Tibial nerve (tissue), 4 donors: ENCODE measurements at regions not wholly inside any gene's neighbourhood (a gene's known extent, or its start where the extent isn't known, plus 50 kb on each side); places are given as distances from the start of the nearest gene placed in this dataset.
A peak's percentile ranks its signal among the peaks of the same experiment; 100 is the strongest.

Experiments used
- DNase-seq, 2 donors: peaks; one replicate each; pipeline ENCODE4 v3.0.0-alpha.2; 2019; ENCODE audit warnings: low spot score in 2 of 2
- H3K27ac ChIP-seq, 4 donors: fragments of 200-600 bp; sonication (generic) in 3 of 4; one replicate each; pipeline ENCODE4 v1.5.1; 2017 to 2019; ENCODE audit warnings: mild to moderate bottlenecking in 1 of 4
- H3K27me3 ChIP-seq, 2 donors: fragments of 200-600 bp; sonication (generic) in 1 of 2; one replicate each; pipeline versions ENCODE4 v1.5.1 to v1.6.0; 2017 to 2019
- H3K36me3 ChIP-seq, 3 donors: fragments of 200-600 bp; sonication (generic); one replicate each; pipeline ENCODE4 v1.5.1; 2018 to 2019
- H3K4me1 ChIP-seq, 4 donors: fragments of 200-600 bp; sonication (generic) in 3 of 4; one replicate each; pipeline ENCODE4 v1.5.1; 2017 to 2019
- H3K4me3 ChIP-seq, 4 donors: fragments of 200-600 bp; sonication (generic) in 3 of 4; one replicate each; pipeline ENCODE4 v1.5.1; 2017 to 2019; ENCODE audit warnings: mild to moderate bottlenecking in 1 of 4, moderate library complexity in 1 of 4
- H3K9me3 ChIP-seq, 4 donors: fragments of 200-600 bp; sonication (generic) in 3 of 4; one replicate each; pipeline ENCODE4 v1.5.1; 2017 to 2019
- EP300 ChIP-seq, 2 donors: sonication (generic); formaldehyde crosslinking; IDR thresholded peaks; one replicate each; pipeline ENCODE4 v1.6.1; 2017; ENCODE audit warnings: antibody characterized with exemption in 2 of 2, mild to moderate bottlenecking in 1 of 2
- POLR2A ChIP-seq, 2 donors: fragments of 450-650 bp; IDR thresholded peaks; one replicate each; pipeline ENCODE4 v1.6.1; 2017; ENCODE audit warnings: antibody characterized with exemption in 2 of 2, mild to moderate bottlenecking in 2 of 2, moderate library complexity in 2 of 2
- WGBS, 2 donors: methylation state at CpG; one replicate each; pipeline ENCODE4 v1.1.5; 2018; 5-methylcytosine and 5-hydroxymethylcytosine counted together
- TF ChIP-seq, protein P1 (sequence below), 5 experiments: fragments of 200-600 bp in 3 of 5; fragments of 450-650 bp in 2 of 5; sonication (generic) in 3 of 5; IDR thresholded peaks; one replicate each; pipeline ENCODE4 v1.5.1; 2016 to 2019; ENCODE audit warnings: antibody characterized with exemption in 5 of 5, mild to moderate bottlenecking in 3 of 5, moderate library complexity in 2 of 5

DNA sequence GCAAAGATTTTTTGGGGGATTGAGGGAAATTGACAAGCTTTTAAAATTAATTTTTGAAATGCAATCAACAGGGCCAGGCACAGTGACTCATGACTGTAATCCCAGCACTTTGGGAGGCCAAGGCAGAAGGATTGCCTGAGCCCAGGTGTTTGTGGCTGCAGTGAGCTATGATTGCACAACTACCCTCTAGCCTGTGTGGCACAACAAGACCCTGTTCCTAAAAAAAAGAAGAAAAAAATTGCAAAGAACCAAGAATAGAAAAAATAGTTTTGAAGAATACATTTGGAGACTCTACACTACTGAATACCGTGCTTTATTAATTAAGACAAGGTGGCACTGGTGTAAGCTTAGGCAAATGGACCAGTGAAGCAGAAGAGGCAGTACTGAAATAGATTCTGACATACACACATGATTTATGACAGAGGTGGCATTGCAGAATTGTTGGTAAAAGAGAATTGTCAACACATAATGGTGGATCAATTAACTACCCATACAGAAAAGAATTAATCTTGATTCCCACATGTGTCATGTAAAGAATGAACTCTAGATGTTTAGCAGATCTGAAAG, 443.3 kb upstream of the ATP11B start:
- Histone ChIP-seq H3K27me3 (no peaks in the 10 kb centered on the region), H3K27ac (no peak overlapping the region), H3K4me1 (no peaks in the 10 kb centered on the region), H3K36me3 (no peaks in the 10 kb centered on the region), H3K4me3 (no peak overlapping the region), H3K9me3 (peaks cover 0 to 4% (median 0%) of the 10 kb centered on the region in 4 donors)
- TF ChIP-seq POLR2A (IDR thresholded peaks at IDR 0.05): no peak
- no peak for TF ChIP-seq EP300 (IDR thresholded peaks at IDR 0.05)
- TF ChIP-seq, protein P1, sequence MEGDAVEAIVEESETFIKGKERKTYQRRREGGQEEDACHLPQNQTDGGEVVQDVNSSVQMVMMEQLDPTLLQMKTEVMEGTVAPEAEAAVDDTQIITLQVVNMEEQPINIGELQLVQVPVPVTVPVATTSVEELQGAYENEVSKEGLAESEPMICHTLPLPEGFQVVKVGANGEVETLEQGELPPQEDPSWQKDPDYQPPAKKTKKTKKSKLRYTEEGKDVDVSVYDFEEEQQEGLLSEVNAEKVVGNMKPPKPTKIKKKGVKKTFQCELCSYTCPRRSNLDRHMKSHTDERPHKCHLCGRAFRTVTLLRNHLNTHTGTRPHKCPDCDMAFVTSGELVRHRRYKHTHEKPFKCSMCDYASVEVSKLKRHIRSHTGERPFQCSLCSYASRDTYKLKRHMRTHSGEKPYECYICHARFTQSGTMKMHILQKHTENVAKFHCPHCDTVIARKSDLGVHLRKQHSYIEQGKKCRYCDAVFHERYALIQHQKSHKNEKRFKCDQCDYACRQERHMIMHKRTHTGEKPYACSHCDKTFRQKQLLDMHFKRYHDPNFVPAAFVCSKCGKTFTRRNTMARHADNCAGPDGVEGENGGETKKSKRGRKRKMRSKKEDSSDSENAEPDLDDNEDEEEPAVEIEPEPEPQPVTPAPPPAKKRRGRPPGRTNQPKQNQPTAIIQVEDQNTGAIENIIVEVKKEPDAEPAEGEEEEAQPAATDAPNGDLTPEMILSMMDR (IDR thresholded peaks at IDR 0.05): no peak
- no peak for DNase-seq
- 88 to 90% methylated on average over 1 of the region's 1 CpG for WGBS, 2 donors

DNA sequence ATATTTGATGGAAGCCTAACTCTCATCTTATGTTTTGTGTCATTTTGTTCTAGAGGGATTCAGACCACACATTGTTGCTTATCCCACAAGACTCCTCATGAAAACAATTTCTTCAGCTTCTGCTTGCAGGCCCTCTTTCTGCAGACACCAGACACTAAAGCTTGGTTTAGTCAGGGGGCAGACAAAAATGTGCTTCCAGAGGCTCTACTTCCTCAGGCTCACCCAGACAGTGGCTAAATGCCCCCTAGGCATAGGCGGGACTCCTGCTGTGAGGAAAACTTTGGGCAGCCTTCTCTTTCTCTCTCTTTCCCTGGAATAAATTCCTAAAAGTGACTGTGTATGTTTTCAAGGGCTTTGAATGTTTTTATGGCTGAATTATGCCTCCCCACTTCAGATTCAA, 435.4 kb upstream of the ATP11B start:
- TF ChIP-seq, protein P1 (IDR thresholded peaks at IDR 0.05): no peak
- TF ChIP-seq POLR2A (IDR thresholded peaks at IDR 0.05) (no peak), EP300 (IDR thresholded peaks at IDR 0.05) (no peak)
- Histone ChIP-seq H3K9me3 (no peaks in the 10 kb centered on the region), H3K36me3 (no peaks in the 10 kb centered on the region), H3K4me3 (no peak overlapping the region), H3K27ac (no peak overlapping the region), H3K4me1 (no peaks in the 10 kb centered on the region), H3K27me3 (no peaks in the 10 kb centered on the region)
- 67 to 76% methylated on average over 1 of the region's 1 CpG for WGBS, 2 donors
- no peak for DNase-seq

DNA sequence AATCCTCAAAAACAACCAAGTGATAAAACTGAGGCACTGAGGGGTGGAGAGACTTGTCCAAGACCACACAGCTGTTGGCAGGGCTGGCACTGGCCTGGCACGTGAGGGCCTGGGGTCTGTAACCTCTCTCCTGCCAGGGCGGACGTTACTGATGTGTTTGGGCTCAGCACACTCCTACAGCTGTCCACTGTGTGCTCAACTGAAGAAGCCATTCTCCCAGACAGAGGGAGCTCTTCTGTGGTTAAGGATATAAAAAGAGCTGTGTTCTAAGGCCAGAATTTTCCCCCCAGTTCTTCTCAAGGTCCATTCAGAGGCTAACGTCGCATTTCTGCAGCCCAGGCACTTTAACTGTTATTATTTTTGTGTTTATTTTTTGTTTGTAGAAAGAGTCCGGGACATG, 429.0 kb upstream of the ATP11B start:
- TF ChIP-seq EP300 (IDR thresholded peaks at IDR 0.05) (no peak), POLR2A (IDR thresholded peaks at IDR 0.05) (no peak)
- TF ChIP-seq, protein P1 (IDR thresholded peaks at IDR 0.05): peak in 3 of 5 experiments; percentile 31 to 56 (median 34)
- peak overlapping the region in 1 of 4 donors; percentile 27 for H3K4me3 ChIP-seq
- peaks cover 0 to 25% (median 0%) of the 10 kb centered on the region in 4 donors for H3K4me1 ChIP-seq
- no peaks in the 10 kb centered on the region for H3K36me3 ChIP-seq
- no peaks in the 10 kb centered on the region for H3K27me3 ChIP-seq
- WGBS, 2 donors: 37 to 41% methylated on average over 6 of the region's 6 CpGs
- peak in 1 of 2 donors; percentile 6 for DNase-seq
- H3K9me3 ChIP-seq: no peaks in the 10 kb centered on the region
- H3K27ac ChIP-seq: peak overlapping the region; percentile 50 to 89 (median 72)

DNA sequence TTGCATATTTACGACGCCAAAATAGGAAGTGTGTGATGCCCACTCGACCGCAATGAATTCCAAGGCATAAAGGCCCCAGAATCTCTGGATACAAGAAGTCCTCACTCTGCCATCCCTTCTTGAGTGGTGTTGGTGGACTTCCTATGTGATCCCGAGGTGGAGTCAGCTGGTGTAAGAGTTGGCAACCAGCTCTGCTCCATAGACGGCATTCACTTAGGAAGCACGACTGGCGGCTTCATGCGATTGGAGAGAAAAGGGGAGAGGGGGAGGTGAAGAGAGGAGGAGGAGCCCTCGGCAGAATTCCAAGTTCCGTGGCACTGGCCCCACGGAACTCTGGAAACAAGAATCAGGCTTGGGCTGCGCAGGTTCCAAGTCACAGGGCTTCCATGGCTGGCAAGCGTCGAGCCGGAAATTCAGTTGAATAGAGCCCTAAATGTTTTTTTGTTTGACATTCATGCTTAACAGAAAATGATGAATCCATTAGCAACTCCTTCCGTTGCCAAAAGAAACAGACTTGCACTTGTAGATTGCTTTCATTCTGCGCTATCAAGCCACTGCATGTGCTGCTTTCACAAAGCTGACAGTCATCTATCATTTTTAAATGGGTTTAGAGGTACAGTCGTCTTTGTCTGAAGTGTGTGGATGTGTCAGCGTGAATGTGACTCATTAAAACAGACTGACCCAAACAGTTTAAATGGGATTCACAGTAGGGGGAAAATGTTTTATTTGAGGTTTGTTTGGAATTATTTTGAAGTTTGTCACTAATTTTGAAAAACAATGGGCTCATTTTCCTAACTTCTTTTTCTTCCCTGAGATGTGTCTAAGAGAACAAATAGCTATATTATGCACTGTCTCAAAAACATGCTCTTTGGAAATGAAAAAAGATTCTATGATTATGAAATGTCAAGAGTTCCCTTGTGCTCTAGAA, 428.3 kb upstream of the ATP11B start:
- peak; percentile 51 to 52 for DNase-seq
- TF ChIP-seq, protein P1 (IDR thresholded peaks at IDR 0.05): no peak
- TF ChIP-seq POLR2A (IDR thresholded peaks at IDR 0.05) (no peak), EP300 (IDR thresholded peaks at IDR 0.05) (peak in 1 of 2 donors; percentile 77)
- Histone ChIP-seq H3K9me3 (no peaks in the 10 kb centered on the region), H3K27ac (peak overlapping the region; percentile 50 to 89 (median 72)), H3K4me1 (peaks cover 0 to 25% (median 0%) of the 10 kb centered on the region in 4 donors), H3K27me3 (no peaks in the 10 kb centered on the region), H3K4me3 (peak overlapping the region in 1 of 4 donors; percentile 27), H3K36me3 (no peaks in the 10 kb centered on the region)
- WGBS, 2 donors: 31% methylated on average over 20 of the region's 20 CpGs

DNA sequence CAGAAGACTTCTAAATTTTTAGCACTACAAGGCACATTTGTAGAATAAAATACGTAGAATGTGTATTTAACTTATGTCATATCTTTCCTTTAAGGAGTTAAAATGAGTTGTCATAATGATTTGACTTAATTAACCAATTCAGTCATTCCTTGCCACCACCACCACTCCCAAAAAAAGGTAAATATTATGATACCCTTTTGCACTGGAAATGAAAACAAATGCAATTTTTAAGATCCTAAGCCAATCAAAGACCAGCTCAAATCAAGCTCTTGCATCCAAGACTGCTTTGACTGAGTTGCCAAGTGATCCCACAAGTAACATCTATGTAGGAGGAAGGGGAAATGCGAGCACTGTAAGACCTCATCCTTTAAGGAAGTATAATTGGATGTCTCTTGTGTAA, 426.6 kb upstream of the ATP11B start:
- Histone ChIP-seq H3K27me3 (no peaks in the 10 kb centered on the region), H3K36me3 (no peaks in the 10 kb centered on the region), H3K4me3 (no peak overlapping the region), H3K9me3 (no peaks in the 10 kb centered on the region), H3K4me1 (peaks cover 0 to 25% (median 0%) of the 10 kb centered on the region in 4 donors), H3K27ac (peak overlapping the region in 2 of 4 donors; percentile 83 to 89)
- TF ChIP-seq POLR2A (IDR thresholded peaks at IDR 0.05): no peak
- TF ChIP-seq EP300 (IDR thresholded peaks at IDR 0.05): no peak
- TF ChIP-seq, protein P1 (IDR thresholded peaks at IDR 0.05): no peak
- no peak for DNase-seq
- WGBS, 2 donors: 62 to 66% methylated on average over 2 of the region's 2 CpGs
